HepG2 (cell line): ENCODE measurements at regions not wholly inside any gene's neighbourhood (a gene's known extent, or its start where the extent isn't known, plus 50 kb on each side); places are given as distances from the start of the nearest gene placed in this dataset.

Experiments
- ATAC-seq: fragments of 200-7000 bp; cut with Tn5 transposase; 3 replicates; pipeline ENCODE4 v1.9.1; 2020; ENCODE audit warnings: mild to moderate bottlenecking, moderate library complexity
- BruUV-seq: library from RNA; stranded (reverse); fragments of 400-500 nt; replicated peaks from 2 replicates; lab custom pipeline; 2021; lab: Mats Ljungman, UMichigan
- CTCF ChIA-PET: fragments of 300-600 bp; formaldehyde crosslinking; extraction: SDS; loops from one replicate; lab custom pipeline; 2021; ENCODE audit warnings: low total read pairs, inconsistent platforms, low intra/inter-chr PET ratio; lab: Yijun Ruan, JAX
- POLR2A ChIA-PET: fragments of 350-600 bp; sonication (Branson Sonifier 250); formaldehyde crosslinking; loops from one replicate; lab custom pipeline; 2020; ENCODE audit warnings: antibody characterized with exemption, inconsistent platforms; lab: Yijun Ruan, JAX
- DNase-seq: peaks from one replicate; pipeline ENCODE4 v3.0.0-alpha.2; 2015; ENCODE audit warnings: low spot score
- FAIRE-seq: peaks from 3 replicates; lab custom pipeline; 2011; peaks lifted over from hg19 to GRCh38; lab: Jason Lieb, UNC
- H2AFZ ChIP-seq: one replicate; pipeline ENCODE4 v1.6.1; 2011; ENCODE audit warnings: low read length, inconsistent platforms
- H3K27ac ChIP-seq: fragments of 300-600 bp; 3 replicates; pipeline ENCODE4 v1.8.0; 2011; ENCODE audit warnings: mixed run types, mild to moderate bottlenecking, mixed read lengths, low read length, inconsistent platforms; ENCODE audit not compliant: insufficient read depth; ENCODE audit errors: extremely low read length
- H3K27me3 ChIP-seq, 2 experiments: fragments of 200-600 bp in 1 of 2; 2 replicates in 1 of 2; 3 replicates in 1 of 2; pipeline versions ENCODE4 v1.6.0 to v1.8.0; 2011; ENCODE audit warnings: low read length in 2 of 2, mild to moderate bottlenecking in 2 of 2, moderate library complexity in 2 of 2, inconsistent platforms in 1 of 2; ENCODE audit not compliant: insufficient read depth in 2 of 2, control insufficient read depth in 1 of 2
- H3K36me3 ChIP-seq, 2 experiments: fragments of 200-600 bp in 1 of 2; replicated peaks in 1 of 2; 2 replicates in 1 of 2; 3 replicates in 1 of 2; pipeline versions ENCODE4 v1.5.1 to v1.8.0; 2011; ENCODE audit warnings: low read length in 2 of 2, inconsistent platforms in 1 of 2; ENCODE audit not compliant: insufficient read depth in 2 of 2, control insufficient read depth in 1 of 2
- H3K4me1 ChIP-seq: 2 replicates; pipeline ENCODE4 v1.5.1; 2012; ENCODE audit warnings: low read length, inconsistent platforms; ENCODE audit not compliant: insufficient read depth
- H3K4me2 ChIP-seq: 2 replicates; pipeline ENCODE4 v1.6.0; 2011; ENCODE audit warnings: low read depth, low read length, inconsistent platforms
- H3K4me3 ChIP-seq, 3 experiments: fragments of 200-600 bp in 1 of 3; sonication (generic), shearing (Covaris generic) in 1 of 3; replicated peaks in 1 of 3; 2 replicates each; pipeline ENCODE4 v1.5.1; 2011 to 2016; ENCODE audit warnings: low read length in 3 of 3, inconsistent platforms in 2 of 3, low read depth in 2 of 3, mild to moderate bottlenecking in 2 of 3, control low read depth in 1 of 3, mixed read lengths in 1 of 3; ENCODE audit not compliant: insufficient read depth in 1 of 3
- H3K79me2 ChIP-seq: one replicate; pipeline ENCODE4 v1.6.1; 2011; ENCODE audit warnings: low read length, inconsistent platforms; ENCODE audit not compliant: insufficient read depth
- H3K9ac ChIP-seq: 2 replicates; pipeline ENCODE4 v1.6.0; 2011; ENCODE audit warnings: mild to moderate bottlenecking, low read depth, low read length, inconsistent platforms; ENCODE audit not compliant: insufficient read depth
- H3K9me3 ChIP-seq: 2 replicates; pipeline ENCODE4 v1.5.1; 2012; ENCODE audit warnings: mild to moderate bottlenecking, low read length
- H4K20me1 ChIP-seq: 2 replicates; pipeline ENCODE4 v1.6.0; 2011; ENCODE audit warnings: inconsistent platforms, mild to moderate bottlenecking, low read length, moderate library complexity; ENCODE audit not compliant: insufficient read depth
- ATF3 ChIP-seq: sonication (generic); formaldehyde crosslinking; IDR thresholded peaks from 2 replicates; pipeline ENCODE4 v1.4.0; 2020; ENCODE audit warnings: missing genetic modification reagents
- CBX1 ChIP-seq: IDR thresholded peaks from one replicate; pipeline ENCODE4 v1.6.1; 2016; ENCODE audit warnings: antibody characterized with exemption, low read depth
- ETV5 ChIP-seq: IDR thresholded peaks from 2 replicates; pipeline ENCODE4 v1.6.1; 2018; ENCODE audit warnings: missing biosample characterization, missing genetic modification reagents, inconsistent platforms, borderline replicate concordance
- GATAD1 ChIP-seq: IDR thresholded peaks from 2 replicates; pipeline ENCODE4 v1.6.1; 2016; ENCODE audit warnings: missing genetic modification reagents, missing compliant biosample characterization
- JUND ChIP-seq: sonication (generic); formaldehyde crosslinking; IDR thresholded peaks from 2 replicates; pipeline ENCODE4 v1.8.0; 2022; ENCODE audit warnings: mild to moderate bottlenecking, missing genetic modification reagents
- KAT8 ChIP-seq: IDR thresholded peaks from 2 replicates; pipeline ENCODE4 v1.6.1; 2016; ENCODE audit warnings: missing genetic modification reagents, missing compliant biosample characterization
- MYC ChIP-seq: sonication (generic); formaldehyde crosslinking; IDR thresholded peaks from 2 replicates; pipeline ENCODE4 v1.9.0; 2021; ENCODE audit warnings: missing genetic modification reagents, borderline replicate concordance
- RAD21 ChIP-seq: fragments of 450-650 bp; formaldehyde crosslinking; IDR thresholded peaks from 2 replicates; pipeline ENCODE4 v1.5.0; 2020; ENCODE audit warnings: mild to moderate bottlenecking
- TBX2 ChIP-seq: sonication (generic); formaldehyde crosslinking; IDR thresholded peaks from 2 replicates; pipeline ENCODE4 v1.5.0; 2020; ENCODE audit warnings: missing genetic modification reagents, mild to moderate bottlenecking, borderline replicate concordance
- ZNF180 ChIP-seq: sonication (generic); formaldehyde crosslinking; IDR thresholded peaks from 2 replicates; pipeline ENCODE4 v1.4.0; 2020; ENCODE audit warnings: low read depth, missing genetic modification reagents, borderline replicate concordance
- ZNF205 ChIP-seq: IDR thresholded peaks from 2 replicates; pipeline ENCODE4 v1.6.1; 2018; ENCODE audit warnings: missing biosample characterization, missing genetic modification reagents
- whole genome bisulfite sequencing: methylation state at CpG from one replicate; pipeline ENCODE4 v1.1.6; 2017; ENCODE audit warnings: low lambda C conversion rate; 5-methylcytosine and 5-hydroxymethylcytosine counted together
- in situ Hi-C: cut with HindIII; loops from 2 replicates; pipeline ENCODE4 v1.10.0; 2017; ENCODE audit warnings: low pct_unique_long_range_greater_than_20kb; ENCODE audit not compliant: extremely low pct_ligation_motif_present
- intact Hi-C: fragments of 100-400 bp; cut with micrococcal nuclease; formaldehyde crosslinking; loops from one replicate; pipeline ENCODE4 v1.10.0; 2022; ENCODE audit not compliant: unreplicated experiment
- TF ChIP-seq, protein P1 (sequence below): IDR thresholded peaks from 2 replicates; pipeline ENCODE4 v1.6.1; 2016
- TF ChIP-seq, protein P2 (sequence below): sonication (generic); formaldehyde crosslinking; IDR thresholded peaks from 2 replicates; pipeline ENCODE4 v1.5.1; 2020; ENCODE audit warnings: missing genetic modification reagents, mild to moderate bottlenecking, borderline replicate concordance

DNA sequence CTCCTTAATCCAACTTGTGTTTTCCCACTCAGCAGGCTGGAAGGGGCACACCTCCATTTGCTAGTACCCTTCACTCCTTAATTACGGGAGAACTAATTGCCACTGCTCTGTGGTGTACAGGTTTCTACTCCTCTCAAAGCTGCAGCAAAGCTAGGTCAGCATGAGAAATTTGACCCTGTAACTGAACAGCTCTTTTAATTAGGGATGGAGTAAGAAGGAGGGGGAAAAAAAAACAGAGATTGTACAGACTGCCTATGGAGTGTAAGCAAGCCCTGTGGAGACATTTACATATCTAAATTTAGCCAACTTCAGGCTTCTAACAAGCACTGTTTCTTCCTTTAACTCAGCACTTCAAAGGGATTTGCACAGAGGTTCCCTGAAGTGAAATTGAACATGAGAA is 629.7 kb upstream of the SETBP1 start:
- ATAC-seq (no peak), DNase-seq (no peak), FAIRE-seq (no peak)
- Histone ChIP-seq H3K36me3 (no peaks in the 10 kb centered on the region), H3K4me3 (no peak overlapping the region), H3K9me3 (peaks cover 50% of the 10 kb centered on the region), H4K20me1 (no peaks in the 10 kb centered on the region), H3K27me3 (no peaks in the 10 kb centered on the region), H3K9ac (no peak overlapping the region), H3K4me1 (no peaks in the 10 kb centered on the region), H3K4me2 (no peak overlapping the region), H2AFZ (no peak overlapping the region), H3K27ac (no peak overlapping the region), H3K79me2 (no peaks in the 10 kb centered on the region)
- TF ChIP-seq TBX2 (CRISPR knock-in tag) (no peak), GATAD1 (CRISPR knock-in tag) (no peak), ETV5 (CRISPR knock-in tag) (no peak), MYC (no peak), JUND (no peak), CBX1 (no peak), KAT8 (CRISPR knock-in tag) (no peak), ZNF205 (CRISPR knock-in tag) (no peak), RAD21 (CRISPR knock-in tag) (no peak), ATF3 (CRISPR knock-in tag) (no peak), ZNF180 (CRISPR knock-in tag) (no peak)
- TF ChIP-seq, protein P1, sequence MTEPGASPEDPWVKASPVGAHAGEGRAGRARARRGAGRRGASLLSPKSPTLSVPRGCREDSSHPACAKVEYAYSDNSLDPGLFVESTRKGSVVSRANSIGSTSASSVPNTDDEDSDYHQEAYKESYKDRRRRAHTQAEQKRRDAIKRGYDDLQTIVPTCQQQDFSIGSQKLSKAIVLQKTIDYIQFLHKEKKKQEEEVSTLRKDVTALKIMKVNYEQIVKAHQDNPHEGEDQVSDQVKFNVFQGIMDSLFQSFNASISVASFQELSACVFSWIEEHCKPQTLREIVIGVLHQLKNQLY (CRISPR knock-in tag) = no peak
- TF ChIP-seq, protein P2, sequence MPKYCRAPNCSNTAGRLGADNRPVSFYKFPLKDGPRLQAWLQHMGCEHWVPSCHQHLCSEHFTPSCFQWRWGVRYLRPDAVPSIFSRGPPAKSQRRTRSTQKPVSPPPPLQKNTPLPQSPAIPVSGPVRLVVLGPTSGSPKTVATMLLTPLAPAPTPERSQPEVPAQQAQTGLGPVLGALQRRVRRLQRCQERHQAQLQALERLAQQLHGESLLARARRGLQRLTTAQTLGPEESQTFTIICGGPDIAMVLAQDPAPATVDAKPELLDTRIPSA (CRISPR knock-in tag) = no peak
- WGBS = 0% methylated on average over 1 of the region's 1 CpG
- BruUV-seq = no TSS peak
- ChIA-PET POLR2A (no interaction called here), CTCF (no interaction called here)
- in situ Hi-C loops = no loop called here
- intact Hi-C loops = no loop called here
